Epithelial cell of prostate (primary cell): ENCODE measurements at regions not wholly inside any gene's neighbourhood (a gene's known extent, or its start where the extent isn't known, plus 50 kb on each side); places are given as distances from the start of the nearest gene placed in this dataset.
"Not testable (repeated sequence)": the region's sequence is repeated elsewhere in the genome, so short reads cannot be mapped to it uniquely, and the experiment has no call there.

Source experiments
- DNase-seq: peaks from one replicate; pipeline ENCODE4 v3.0.0-alpha.2; 2011; ENCODE audit warnings: low read depth, low spot score
- H3K27ac ChIP-seq: fragments of 450-650 bp; 2 replicates; pipeline ENCODE4 v1.5.1; 2017; ENCODE audit warnings: mild to moderate bottlenecking

GRCh38 chr15:84151205-84151931, 84.2 kb upstream of the GOLGA6L4 start:
- DNase-seq: no peak
- H3K27ac ChIP-seq: no peak overlapping the region

GRCh38 chr15:84152381-84152979, 83.1 kb upstream of the GOLGA6L4 start:
- H3K27ac ChIP-seq, DNase-seq: not testable (repeated sequence)

- not testable (repeated sequence) for H3K27ac ChIP-seq, DNase-seq
Measured at GRCh38 chr15:84153655-84154140, 81.9 kb upstream of the GOLGA6L4 start.

GRCh38 chr15:84154314-84154713, 81.3 kb upstream of the GOLGA6L4 start:
- not testable (repeated sequence) for H3K27ac ChIP-seq, DNase-seq

- not testable (repeated sequence) for H3K27ac ChIP-seq, DNase-seq
Measured at GRCh38 chr15:84154787-84155186, 80.8 kb upstream of the GOLGA6L4 start.

GRCh38 chr15:84155792-84156587, 79.6 kb upstream of the GOLGA6L4 start:
- not testable (repeated sequence) for H3K27ac ChIP-seq, DNase-seq

GRCh38 chr15:84156588-84156840, 79.1 kb upstream of the GOLGA6L4 start:
- not testable (repeated sequence) for DNase-seq, H3K27ac ChIP-seq

- not testable (repeated sequence) for H3K27ac ChIP-seq, DNase-seq
Measured at GRCh38 chr15:84157056-84157632, 78.4 kb upstream of the GOLGA6L4 start.

GRCh38 chr15:84157857-84158256, 77.7 kb upstream of the GOLGA6L4 start:
- H3K27ac ChIP-seq, DNase-seq: not testable (repeated sequence)

GRCh38 chr15:84159346-84160269, 76.0 kb upstream of the GOLGA6L4 start:
- not testable (repeated sequence) for DNase-seq

GRCh38 chr15:84164423-84165292, 70.9 kb upstream of the GOLGA6L4 start:
- H3K27ac ChIP-seq, DNase-seq: not testable (repeated sequence)

More at GRCh38 chr15:84159346-84160269, 76.0 kb upstream of the GOLGA6L4 start:
- not testable (repeated sequence) for H3K27ac ChIP-seq

- not testable (repeated sequence) for H3K27ac ChIP-seq, DNase-seq
Measured at GRCh38 chr15:84170029-84170428, 65.5 kb upstream of the GOLGA6L4 start.

GRCh38 chr15:84173231-84173610, 62.4 kb upstream of the GOLGA6L4 start:
- not testable (repeated sequence) for H3K27ac ChIP-seq, DNase-seq
